GM12878 (cell line): ENCODE measurements at regions not wholly inside any gene's neighbourhood (a gene's known extent, or its start where the extent isn't known, plus 50 kb on each side); places are given as distances from the start of the nearest gene placed in this dataset.

ENCODE experiments used
- BRCA1 ChIP-seq: IDR thresholded peaks from 2 replicates; pipeline ENCODE4 v1.6.1; 2011; ENCODE audit warnings: low read depth, low read length, improper control_type of control experiment
- CREB1 ChIP-seq: IDR thresholded peaks from 2 replicates; pipeline ENCODE4 v1.6.1; 2012; ENCODE audit warnings: low read depth, mild to moderate bottlenecking, inconsistent platforms
- NFXL1 ChIP-seq: fragments of 450-650 bp; IDR thresholded peaks from 2 replicates; pipeline ENCODE4 v1.6.1; 2017; ENCODE audit warnings: antibody characterized with exemption, mild to moderate bottlenecking, borderline replicate concordance
- NFYA ChIP-seq: IDR thresholded peaks from 2 replicates; pipeline ENCODE4 v1.6.1; 2011; ENCODE audit warnings: low read depth, mild to moderate bottlenecking, low read length, improper control_type of control experiment, borderline replicate concordance
- ZNF24 ChIP-seq: fragments of 450-650 bp; IDR thresholded peaks from 2 replicates; pipeline ENCODE4 v1.6.1; 2017; ENCODE audit warnings: antibody characterized with exemption, mild to moderate bottlenecking
- TF ChIP-seq, protein P1 (sequence below): fragments of 450-650 bp; IDR thresholded peaks from 2 replicates; pipeline ENCODE4 v1.6.1; 2017; ENCODE audit warnings: mild to moderate bottlenecking, moderate library complexity
- TF ChIP-seq, protein P2 (sequence below): fragments of 450-650 bp; IDR thresholded peaks from 2 replicates; pipeline ENCODE4 v1.6.1; 2017; ENCODE audit warnings: borderline replicate concordance
- TF ChIP-seq, protein P3 (sequence below): IDR thresholded peaks from 2 replicates; pipeline ENCODE4 v1.6.1; 2011; ENCODE audit warnings: borderline replicate concordance, low read depth, mild to moderate bottlenecking, moderate library complexity, mixed read lengths, low read length; ENCODE audit not compliant: insufficient read depth; ENCODE audit errors: extremely low read length

DNA sequence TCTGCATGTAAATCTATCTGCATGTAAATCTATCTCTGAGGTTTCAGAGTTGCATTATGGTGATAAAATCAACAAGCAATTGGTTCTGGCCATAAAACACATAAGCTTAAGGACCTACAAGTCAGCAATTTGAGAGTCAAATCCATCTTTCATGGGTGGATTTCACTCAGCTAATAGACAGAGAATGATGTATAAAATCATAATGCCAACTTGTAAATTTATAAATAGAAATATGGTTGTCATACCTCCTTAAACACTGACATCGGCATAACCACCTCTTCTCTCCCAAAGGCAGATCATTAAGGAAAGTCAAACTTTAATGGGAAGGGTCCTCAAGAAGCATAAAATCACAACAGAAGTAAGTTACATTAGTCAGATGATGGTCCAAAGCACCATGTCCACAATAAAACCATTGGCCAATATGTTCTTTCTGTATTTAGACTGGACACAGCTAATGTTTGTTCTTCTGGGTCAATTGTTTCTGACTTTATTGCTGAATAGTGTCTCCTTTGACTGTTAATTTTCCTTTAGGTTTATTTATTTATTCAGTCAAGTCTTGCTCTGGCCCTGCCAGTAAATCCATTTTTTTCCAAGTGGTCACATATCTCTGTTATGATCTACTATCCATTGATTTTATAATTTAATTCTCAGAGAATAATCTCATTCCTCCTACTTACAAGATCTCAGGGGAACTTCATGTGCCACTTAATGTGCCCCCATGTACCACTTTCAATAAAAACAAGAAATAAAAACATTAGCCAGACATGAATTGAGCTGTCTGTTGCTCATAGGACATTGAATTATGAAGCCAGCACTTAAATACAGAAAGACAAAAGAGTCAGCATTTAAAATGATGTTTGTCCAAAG lies 382.9 kb upstream of the IRAK1BP1 start (continued):
- TF ChIP-seq, protein P1, sequence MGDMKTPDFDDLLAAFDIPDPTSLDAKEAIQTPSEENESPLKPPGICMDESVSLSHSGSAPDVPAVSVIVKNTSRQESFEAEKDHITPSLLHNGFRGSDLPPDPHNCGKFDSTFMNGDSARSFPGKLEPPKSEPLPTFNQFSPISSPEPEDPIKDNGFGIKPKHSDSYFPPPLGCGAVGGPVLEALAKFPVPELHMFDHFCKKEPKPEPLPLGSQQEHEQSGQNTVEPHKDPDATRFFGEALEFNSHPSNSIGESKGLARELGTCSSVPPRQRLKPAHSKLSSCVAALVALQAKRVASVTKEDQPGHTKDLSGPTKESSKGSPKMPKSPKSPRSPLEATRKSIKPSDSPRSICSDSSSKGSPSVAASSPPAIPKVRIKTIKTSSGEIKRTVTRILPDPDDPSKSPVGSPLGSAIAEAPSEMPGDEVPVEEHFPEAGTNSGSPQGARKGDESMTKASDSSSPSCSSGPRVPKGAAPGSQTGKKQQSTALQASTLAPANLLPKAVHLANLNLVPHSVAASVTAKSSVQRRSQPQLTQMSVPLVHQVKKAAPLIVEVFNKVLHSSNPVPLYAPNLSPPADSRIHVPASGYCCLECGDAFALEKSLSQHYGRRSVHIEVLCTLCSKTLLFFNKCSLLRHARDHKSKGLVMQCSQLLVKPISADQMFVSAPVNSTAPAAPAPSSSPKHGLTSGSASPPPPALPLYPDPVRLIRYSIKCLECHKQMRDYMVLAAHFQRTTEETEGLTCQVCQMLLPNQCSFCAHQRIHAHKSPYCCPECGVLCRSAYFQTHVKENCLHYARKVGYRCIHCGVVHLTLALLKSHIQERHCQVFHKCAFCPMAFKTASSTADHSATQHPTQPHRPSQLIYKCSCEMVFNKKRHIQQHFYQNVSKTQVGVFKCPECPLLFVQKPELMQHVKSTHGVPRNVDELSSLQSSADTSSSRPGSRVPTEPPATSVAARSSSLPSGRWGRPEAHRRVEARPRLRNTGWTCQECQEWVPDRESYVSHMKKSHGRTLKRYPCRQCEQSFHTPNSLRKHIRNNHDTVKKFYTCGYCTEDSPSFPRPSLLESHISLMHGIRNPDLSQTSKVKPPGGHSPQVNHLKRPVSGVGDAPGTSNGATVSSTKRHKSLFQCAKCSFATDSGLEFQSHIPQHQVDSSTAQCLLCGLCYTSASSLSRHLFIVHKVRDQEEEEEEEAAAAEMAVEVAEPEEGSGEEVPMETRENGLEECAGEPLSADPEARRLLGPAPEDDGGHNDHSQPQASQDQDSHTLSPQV: no peak
- TF ChIP-seq, protein P2, sequence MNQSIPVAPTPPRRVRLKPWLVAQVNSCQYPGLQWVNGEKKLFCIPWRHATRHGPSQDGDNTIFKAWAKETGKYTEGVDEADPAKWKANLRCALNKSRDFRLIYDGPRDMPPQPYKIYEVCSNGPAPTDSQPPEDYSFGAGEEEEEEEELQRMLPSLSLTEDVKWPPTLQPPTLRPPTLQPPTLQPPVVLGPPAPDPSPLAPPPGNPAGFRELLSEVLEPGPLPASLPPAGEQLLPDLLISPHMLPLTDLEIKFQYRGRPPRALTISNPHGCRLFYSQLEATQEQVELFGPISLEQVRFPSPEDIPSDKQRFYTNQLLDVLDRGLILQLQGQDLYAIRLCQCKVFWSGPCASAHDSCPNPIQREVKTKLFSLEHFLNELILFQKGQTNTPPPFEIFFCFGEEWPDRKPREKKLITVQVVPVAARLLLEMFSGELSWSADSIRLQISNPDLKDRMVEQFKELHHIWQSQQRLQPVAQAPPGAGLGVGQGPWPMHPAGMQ: no peak
- TF ChIP-seq ZNF24 (no peak), BRCA1 (no peak), NFYA (no peak), CREB1 (no peak), NFXL1 (no peak)
- TF ChIP-seq, protein P3, sequence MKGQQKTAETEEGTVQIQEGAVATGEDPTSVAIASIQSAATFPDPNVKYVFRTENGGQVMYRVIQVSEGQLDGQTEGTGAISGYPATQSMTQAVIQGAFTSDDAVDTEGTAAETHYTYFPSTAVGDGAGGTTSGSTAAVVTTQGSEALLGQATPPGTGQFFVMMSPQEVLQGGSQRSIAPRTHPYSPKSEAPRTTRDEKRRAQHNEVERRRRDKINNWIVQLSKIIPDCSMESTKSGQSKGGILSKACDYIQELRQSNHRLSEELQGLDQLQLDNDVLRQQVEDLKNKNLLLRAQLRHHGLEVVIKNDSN: no peak
